AG04449 (cell line): ENCODE measurements at regions not wholly inside any gene's neighbourhood (a gene's known extent, or its start where the extent isn't known, plus 50 kb on each side); places are given as distances from the start of the nearest gene placed in this dataset.

ENCODE experiments used
- CTCF ChIA-PET: fragments of 350-600 bp; formaldehyde crosslinking; extraction: SDS; loops from one replicate; lab custom pipeline; 2021; ENCODE audit warnings: antibody characterized with exemption; lab: Yijun Ruan, JAX
- POLR2A ChIA-PET: fragments of 400-600, 350-600 bp; formaldehyde crosslinking; extraction: SDS; loops from one replicate; lab custom pipeline; 2020; ENCODE audit warnings: antibody characterized with exemption, inconsistent platforms; lab: Yijun Ruan, JAX
- DNase-seq: peaks from one replicate; pipeline ENCODE4 v3.0.0-alpha.2; 2010; ENCODE audit warnings: low read depth, low spot score
- H3K4me3 ChIP-seq: 2 replicates; pipeline ENCODE4 v1.5.1; 2011; ENCODE audit warnings: low read depth, mild to moderate bottlenecking, control low read depth, low read length
- CTCF ChIP-seq: IDR thresholded peaks from one replicate; pipeline ENCODE4 v1.5.1; 2011; ENCODE audit warnings: mild to moderate bottlenecking, moderate library complexity, low read length, control low read depth, inconsistent platforms; ENCODE audit not compliant: insufficient read depth; ENCODE audit errors: missing control alignments

- CTCF ChIA-PET = no interaction called here
- no peak overlapping the region for H3K4me3 ChIP-seq
- POLR2A ChIA-PET = no interaction called here
- no peak for DNase-seq
- no peak for TF ChIP-seq CTCF
These were observed 671.2 kb downstream of the MATN1 start for GRCh38 chr1:30052178-30052577.

DNA sequence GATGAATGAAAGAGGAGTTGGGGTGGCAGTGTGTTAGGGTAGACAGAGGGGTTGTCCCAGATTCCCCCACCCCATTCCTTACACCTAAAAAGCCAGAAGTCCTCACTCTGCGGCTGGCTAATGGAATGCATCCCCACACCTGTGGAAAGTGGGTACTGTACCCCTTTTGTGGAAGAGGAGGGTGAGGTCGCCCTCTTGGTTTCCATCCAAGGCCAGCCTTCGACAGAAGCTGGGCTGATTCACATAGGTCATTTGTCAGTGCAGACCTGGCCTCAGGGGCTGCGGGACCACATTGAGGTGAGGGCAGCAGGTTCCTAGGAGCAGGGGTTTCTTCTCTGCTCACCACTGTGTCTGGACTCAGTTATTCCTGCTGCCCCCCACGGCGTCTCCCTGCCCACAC, 671.6 kb downstream of the MATN1 start:
- no peak for TF ChIP-seq CTCF
- DNase-seq = no peak
- ChIA-PET CTCF (no interaction called here), POLR2A (no interaction called here)
- H3K4me3 ChIP-seq = no peak overlapping the region

- DNase-seq = no peak
- ChIA-PET CTCF (no interaction called here), POLR2A (no interaction called here)
- TF ChIP-seq CTCF = no peak
- H3K4me3 ChIP-seq = no peak overlapping the region
These were observed 673.6 kb downstream of the MATN1 start for GRCh38 chr1:30049748-30050296.

DNA sequence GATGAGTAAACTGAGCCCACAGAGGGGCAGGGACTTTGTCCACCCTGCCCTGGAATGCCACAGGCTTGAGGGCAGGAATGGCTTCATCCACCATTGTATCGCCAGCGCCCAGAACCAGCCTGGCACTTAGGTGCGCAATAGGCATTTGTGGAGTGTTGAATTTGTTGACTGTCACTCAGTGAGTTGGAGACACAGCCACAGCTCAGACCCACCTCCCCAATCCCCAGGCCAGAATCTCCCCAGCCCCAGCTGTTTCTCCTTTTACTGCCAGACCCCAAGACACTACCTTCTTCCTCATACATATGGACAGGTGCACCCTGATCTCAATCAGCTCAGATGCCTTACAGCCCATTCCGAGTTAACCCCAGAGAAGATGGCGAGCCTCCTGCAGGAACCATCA, 674.5 kb downstream of the MATN1 start:
- H3K4me3 ChIP-seq = no peak overlapping the region
- POLR2A ChIA-PET = no interaction called here
- CTCF ChIA-PET = no interaction called here
- DNase-seq = no peak
- TF ChIP-seq CTCF = no peak

GRCh38 chr1:30047576-30047975, 675.8 kb downstream of the MATN1 start:
- ChIA-PET POLR2A (no interaction called here), CTCF (no interaction called here)
- TF ChIP-seq CTCF = no peak
- no peak overlapping the region for H3K4me3 ChIP-seq
- no peak for DNase-seq

DNA sequence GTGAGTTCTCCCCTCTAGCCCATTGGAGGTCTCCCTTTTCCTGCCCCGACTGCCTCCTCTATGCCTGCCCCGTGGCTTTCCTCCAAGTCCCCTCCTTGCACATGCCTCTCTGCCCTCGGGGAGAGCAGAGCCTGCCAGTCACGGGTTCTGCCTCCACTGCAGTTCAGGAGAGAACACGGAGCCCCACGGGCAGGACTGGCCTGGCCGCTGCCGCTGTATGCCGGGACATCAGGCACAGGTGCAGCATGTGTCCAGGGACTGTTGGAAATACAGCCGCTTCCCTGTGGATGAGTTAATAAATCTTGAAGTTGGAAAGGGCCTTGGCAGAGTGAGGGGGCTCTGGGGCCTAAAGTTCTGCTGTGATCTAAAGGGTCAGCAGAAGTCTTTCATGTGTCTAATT, 676.6 kb downstream of the MATN1 start:
- POLR2A ChIA-PET = no interaction called here
- no peak overlapping the region for H3K4me3 ChIP-seq
- CTCF ChIA-PET = no interaction called here
- no peak for TF ChIP-seq CTCF
- no peak for DNase-seq
